H9 (cell line): ENCODE measurements at regions not wholly inside any gene's neighbourhood (a gene's known extent, or its start where the extent isn't known, plus 50 kb on each side); places are given as distances from the start of the nearest gene placed in this dataset.

Source experiments
- DNase-seq: peaks from one replicate; pipeline ENCODE4 v3.0.0-alpha.2; 2017
- H2AFZ ChIP-seq: one replicate; pipeline ENCODE4 v1.6.1; 2013; ENCODE audit warnings: mild to moderate bottlenecking, low read length, control low read depth, moderate library complexity
- H2AK5ac ChIP-seq: 2 replicates; pipeline ENCODE4 v1.6.1; 2013; ENCODE audit warnings: low read length, control low read depth, mixed read lengths; ENCODE audit not compliant: insufficient read length
- H2BK120ac ChIP-seq: one replicate; pipeline ENCODE4 v1.6.1; 2013; ENCODE audit warnings: low read depth, mild to moderate bottlenecking, low read length, control low read depth, inconsistent platforms; ENCODE audit not compliant: poor library complexity, severe bottlenecking
- H2BK12ac ChIP-seq: 2 replicates; pipeline ENCODE4 v1.6.1; 2013; ENCODE audit warnings: low read length, control low read depth, mixed read lengths, low read depth; ENCODE audit not compliant: insufficient read length
- H2BK15ac ChIP-seq: 2 replicates; pipeline ENCODE4 v1.6.1; 2013; ENCODE audit warnings: low read depth, low read length, control low read depth
- H2BK20ac ChIP-seq: one replicate; pipeline ENCODE4 v1.6.1; 2013; ENCODE audit warnings: low read depth, mild to moderate bottlenecking, low read length, control low read depth, inconsistent platforms; ENCODE audit not compliant: poor library complexity, severe bottlenecking
- H2BK5ac ChIP-seq: 2 replicates; pipeline ENCODE4 v1.6.1; 2013; ENCODE audit warnings: low read length, control low read depth, mixed read lengths; ENCODE audit not compliant: insufficient read length
- H3K14ac ChIP-seq: 2 replicates; pipeline ENCODE4 v1.6.1; 2013; ENCODE audit warnings: low read length, control low read depth; ENCODE audit not compliant: insufficient read depth
- H3K18ac ChIP-seq: 2 replicates; pipeline ENCODE4 v1.6.1; 2013; ENCODE audit warnings: low read depth, mild to moderate bottlenecking, mixed read lengths, low read length, control low read depth; ENCODE audit not compliant: insufficient read length
- H3K23ac ChIP-seq: 2 replicates; pipeline ENCODE4 v1.6.1; 2013; ENCODE audit warnings: low read length, control low read depth, mixed read lengths, low read depth; ENCODE audit not compliant: insufficient read length
- H3K23me2 ChIP-seq: 2 replicates; pipeline ENCODE4 v1.6.1; 2013; ENCODE audit warnings: low read depth, mild to moderate bottlenecking, mixed read lengths, low read length, control low read depth; ENCODE audit not compliant: insufficient read length, poor library complexity, severe bottlenecking
- H3K27ac ChIP-seq: 2 replicates; pipeline ENCODE4 v1.5.1; 2013; ENCODE audit warnings: low read length, control low read depth, mixed read lengths, low read depth; ENCODE audit not compliant: insufficient read length
- H3K27me3 ChIP-seq: 2 replicates; pipeline ENCODE4 v1.6.1; 2013; ENCODE audit warnings: low read length, control low read depth, inconsistent platforms; ENCODE audit not compliant: insufficient read depth
- H3K4ac ChIP-seq: 2 replicates; pipeline ENCODE4 v1.6.1; 2013; ENCODE audit warnings: low read depth, mild to moderate bottlenecking, control low read depth, inconsistent platforms, low read length, moderate library complexity
- H3K4me1 ChIP-seq: 2 replicates; pipeline ENCODE4 v1.6.1; 2013; ENCODE audit warnings: low read length, control low read depth, inconsistent platforms; ENCODE audit not compliant: insufficient read depth
- H3K4me2 ChIP-seq: 2 replicates; pipeline ENCODE4 v1.6.1; 2013; ENCODE audit warnings: low read length, control low read depth, mixed read lengths; ENCODE audit not compliant: insufficient read length, insufficient read depth
- H3K56ac ChIP-seq: 2 replicates; pipeline ENCODE4 v1.6.1; 2013; ENCODE audit warnings: low read depth, mild to moderate bottlenecking, mixed read lengths, low read length, control low read depth; ENCODE audit not compliant: insufficient read length
- H3K79me1 ChIP-seq: 2 replicates; pipeline ENCODE4 v1.6.1; 2013; ENCODE audit warnings: low read depth, mild to moderate bottlenecking, moderate library complexity, low read length, control low read depth, inconsistent platforms; ENCODE audit not compliant: insufficient read depth, poor library complexity, severe bottlenecking
- H3K79me2 ChIP-seq: 2 replicates; pipeline ENCODE4 v1.6.1; 2013; ENCODE audit warnings: low read length, control low read depth, inconsistent platforms; ENCODE audit not compliant: insufficient read depth
- H3K9ac ChIP-seq: 2 replicates; pipeline ENCODE4 v1.6.1; 2013; ENCODE audit warnings: low read length, control low read depth, mixed read lengths; ENCODE audit not compliant: insufficient read length; ENCODE audit errors: extremely low read depth
- H3K9me3 ChIP-seq: one replicate; pipeline ENCODE4 v1.6.1; 2013; ENCODE audit warnings: low read depth, low read length, inconsistent platforms; ENCODE audit not compliant: control insufficient read depth
- H3T11ph ChIP-seq: one replicate; pipeline ENCODE4 v1.6.1; 2013; ENCODE audit warnings: mild to moderate bottlenecking, low read length, control low read depth, inconsistent platforms
- H4K20me1 ChIP-seq: one replicate; pipeline ENCODE4 v1.6.1; 2013; ENCODE audit not compliant: control insufficient read depth, insufficient read length, insufficient read depth
- H4K5ac ChIP-seq: 2 replicates; pipeline ENCODE4 v1.6.1; 2013; ENCODE audit warnings: low read depth, mild to moderate bottlenecking, mixed read lengths, low read length, control low read depth; ENCODE audit not compliant: insufficient read length
- H4K8ac ChIP-seq: replicated peaks from 2 replicates; pipeline ENCODE4 v1.6.1; 2013; ENCODE audit warnings: low read length, control low read depth, mixed read lengths, low read depth; ENCODE audit not compliant: insufficient read length
- H4K91ac ChIP-seq: 2 replicates; pipeline ENCODE4 v1.6.1; 2013; ENCODE audit warnings: low read depth, mild to moderate bottlenecking, moderate library complexity, mixed read lengths, low read length, control low read depth; ENCODE audit not compliant: insufficient read length
- H3K27ac Mint-ChIP-seq, 3 experiments: 2 replicates in 2 of 3; 3 replicates in 1 of 3; pipeline ENCODE4 v1.8.0; 2020 to 2021; ENCODE audit warnings: mixed read lengths in 3 of 3, mild to moderate bottlenecking in 1 of 3, moderate library complexity in 1 of 3
- H3K27me3 Mint-ChIP-seq: 2 replicates; pipeline ENCODE4 v1.8.0; 2021; ENCODE audit warnings: low read depth, mild to moderate bottlenecking, moderate library complexity, mixed read lengths
- H3K36me3 Mint-ChIP-seq, 3 experiments: 2 replicates in 2 of 3; 3 replicates in 1 of 3; pipeline ENCODE4 v1.8.0; 2020 to 2021; ENCODE audit warnings: low read depth in 3 of 3, mixed read lengths in 3 of 3; ENCODE audit not compliant: insufficient read depth in 1 of 3
- H3K4me1 Mint-ChIP-seq, 2 experiments: 2 replicates each; pipeline ENCODE4 v1.8.0; 2020; ENCODE audit warnings: mixed read lengths in 2 of 2
- H3K4me3 Mint-ChIP-seq, 2 experiments: 2 replicates in 1 of 2; 3 replicates in 1 of 2; pipeline ENCODE4 v1.8.0; 2020 to 2021; ENCODE audit warnings: mild to moderate bottlenecking in 2 of 2, mixed read lengths in 2 of 2, moderate library complexity in 1 of 2
- H3K9me3 Mint-ChIP-seq, 2 experiments: 2 replicates in 1 of 2; 3 replicates in 1 of 2; pipeline ENCODE4 v1.8.0; 2020; ENCODE audit warnings: mild to moderate bottlenecking in 2 of 2, mixed read lengths in 2 of 2, moderate library complexity in 1 of 2
- CTCF ChIP-seq: fragments of 200-600 bp; sonication (generic); conservative IDR thresholded peaks from 3 replicates; pipeline ENCODE4 v1.8.0; 2021; ENCODE audit warnings: antibody characterized with exemption, mild to moderate bottlenecking
- WGBS: extraction: QIAGEN DNeasy Blood & Tissue Kit; methylation state at CpG from one replicate; pipeline ENCODE4 v1.1.7; 2013; ENCODE audit warnings: missing lambda C conversion rate, low lambda C conversion rate, mixed read lengths; ENCODE audit not compliant: insufficient read length; ENCODE audit errors: extremely low coverage; 5-methylcytosine and 5-hydroxymethylcytosine counted together

GRCh38 chr18:38612904-38613303 lies 1047.3 kb upstream of the CELF4 start:
- Histone ChIP-seq H3K23me2 (no peaks in the 10 kb centered on the region), H4K20me1 (no peaks in the 10 kb centered on the region), H3K4me1 (no peaks in the 10 kb centered on the region), H3K79me1 (no peaks in the 10 kb centered on the region), H4K5ac (no peak overlapping the region), H3K9me3 (no peaks in the 10 kb centered on the region), H2BK5ac (no peak overlapping the region), H2AK5ac (no peak overlapping the region), H3K23ac (no peak overlapping the region), H3T11ph (no peak overlapping the region), H3K27ac (no peak overlapping the region), H2AFZ (no peak overlapping the region), H2BK15ac (no peak overlapping the region), H4K8ac (no peak overlapping the region), H3K27me3 (no peaks in the 10 kb centered on the region), H3K14ac (no peak overlapping the region), H3K18ac (no peak overlapping the region), H3K4ac (no peak overlapping the region), H2BK20ac (no peak overlapping the region), H4K91ac (no peak overlapping the region), H2BK120ac (no peak overlapping the region), H3K9ac (no peak overlapping the region), H2BK12ac (no peak overlapping the region), H3K56ac (no peak overlapping the region), H3K4me2 (no peak overlapping the region), H3K79me2 (no peaks in the 10 kb centered on the region)
- H3K27me3 Mint-ChIP-seq: no peaks in the 10 kb centered on the region; the same call in 1 of the 2 replicates
- no CpG with 5 or more reads among the region's 2 CpGs for WGBS
- H3K4me1 Mint-ChIP-seq: no peaks in the 10 kb centered on the region
- DNase-seq: no peak
- no peak for TF ChIP-seq CTCF
- no peaks in the 10 kb centered on the region for H3K9me3 Mint-ChIP-seq
- H3K27ac Mint-ChIP-seq: no peak overlapping the region
- no peak overlapping the region for H3K4me3 Mint-ChIP-seq
- no peaks in the 10 kb centered on the region for H3K36me3 Mint-ChIP-seq
